ENCODE measurements at regions not wholly inside any gene's neighbourhood (a gene's known extent, or its start where the extent isn't known, plus 50 kb on each side); places are given as distances from the start of the nearest gene placed in this dataset.

DNA sequence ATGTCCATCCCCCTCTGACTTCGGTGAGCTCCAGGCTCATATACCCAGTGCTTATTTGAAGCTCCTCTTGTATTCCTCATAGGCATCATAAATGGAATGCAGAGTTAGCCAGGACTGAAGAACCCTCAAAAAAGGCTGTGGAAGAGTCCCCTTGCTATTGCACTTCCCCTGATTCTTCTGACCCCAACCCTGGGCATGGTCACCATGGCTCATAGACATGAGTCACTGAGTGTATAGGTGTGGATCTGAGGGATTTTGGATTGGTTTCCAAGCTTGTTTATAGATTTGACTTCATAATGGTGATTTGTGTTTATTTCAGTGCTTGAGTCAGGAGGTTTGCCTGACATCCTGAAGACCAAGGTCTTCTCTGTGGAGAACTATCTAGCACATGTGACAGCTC is 98.4 kb upstream of the SLC38A2 start:
- no peaks in the 10 kb centered on the region for H3K27me3 Mint-ChIP-seq (ENCODE audit: low read depth in 3 of 3)
- Histone ChIP-seq H3K27me3 (ENCODE audit: control insufficient read depth in 2 of 2, insufficient read depth in 2 of 2, low read length in 2 of 2) (no peaks in the 10 kb centered on the region), H3K4me2 (replicated peaks; ENCODE audit: extremely low read depth, low read length, poor library complexity, severe bottlenecking) (no peak overlapping the region), H3K79me2 (ENCODE audit: insufficient read depth, low read length) (peaks cover 32% of the 10 kb centered on the region), H3K4me1 (ENCODE audit: control insufficient read depth in 1 of 2, insufficient read depth in 2 of 2, low read length in 2 of 2) (peaks cover 28 to 30% of the 10 kb centered on the region in 2 donors), H3K9me3 (replicated peaks in 1 of 2; ENCODE audit: control insufficient read depth in 1 of 2, insufficient read depth in 1 of 2, low read length in 2 of 2) (no peaks in the 10 kb centered on the region), H3K36me3 (replicated peaks in 1 of 2; ENCODE audit: control insufficient read depth in 1 of 2, insufficient read depth in 2 of 2, low read length in 2 of 2) (no peaks in the 10 kb centered on the region), H2AFZ (ENCODE audit: insufficient read depth, low read depth, low read length, poor library complexity, severe bottlenecking) (no peak overlapping the region), H3K27ac (ENCODE audit: low read depth in 1 of 2, low read length in 2 of 2) (no peak overlapping the region), H3K4me3 (replicated peaks in 1 of 3; ENCODE audit: low read depth in 2 of 3, low read length in 3 of 3) (no peak overlapping the region), H4K20me1 (ENCODE audit: insufficient read depth, low read length) (no peaks in the 10 kb centered on the region), H3K9ac (ENCODE audit: insufficient read depth, low read length, poor library complexity, severe bottlenecking) (no peak overlapping the region)
- intact Hi-C loops (cut with micrococcal nuclease) = loop anchor here in 1 of 2 donors (5.0 kb wide), 1 partner anchor 99 kb away; the partner anchor contains the start of gene SLC38A2
- H3K27ac Mint-ChIP-seq = peak overlapping the region in 1 of 7 donors; percentile 9
- WGBS (ENCODE audit: insufficient coverage) = no CpG with 5 or more reads among the region's 1 CpG
- DNase-seq = peak in 1 of 3 donors; percentile 34
- no peaks in the 10 kb centered on the region for H3K36me3 Mint-ChIP-seq
- TF ChIP-seq, protein P1, sequence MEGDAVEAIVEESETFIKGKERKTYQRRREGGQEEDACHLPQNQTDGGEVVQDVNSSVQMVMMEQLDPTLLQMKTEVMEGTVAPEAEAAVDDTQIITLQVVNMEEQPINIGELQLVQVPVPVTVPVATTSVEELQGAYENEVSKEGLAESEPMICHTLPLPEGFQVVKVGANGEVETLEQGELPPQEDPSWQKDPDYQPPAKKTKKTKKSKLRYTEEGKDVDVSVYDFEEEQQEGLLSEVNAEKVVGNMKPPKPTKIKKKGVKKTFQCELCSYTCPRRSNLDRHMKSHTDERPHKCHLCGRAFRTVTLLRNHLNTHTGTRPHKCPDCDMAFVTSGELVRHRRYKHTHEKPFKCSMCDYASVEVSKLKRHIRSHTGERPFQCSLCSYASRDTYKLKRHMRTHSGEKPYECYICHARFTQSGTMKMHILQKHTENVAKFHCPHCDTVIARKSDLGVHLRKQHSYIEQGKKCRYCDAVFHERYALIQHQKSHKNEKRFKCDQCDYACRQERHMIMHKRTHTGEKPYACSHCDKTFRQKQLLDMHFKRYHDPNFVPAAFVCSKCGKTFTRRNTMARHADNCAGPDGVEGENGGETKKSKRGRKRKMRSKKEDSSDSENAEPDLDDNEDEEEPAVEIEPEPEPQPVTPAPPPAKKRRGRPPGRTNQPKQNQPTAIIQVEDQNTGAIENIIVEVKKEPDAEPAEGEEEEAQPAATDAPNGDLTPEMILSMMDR (IDR thresholded peaks at IDR 0.05) = no peak
- H3K9me3 Mint-ChIP-seq = no peaks in the 10 kb centered on the region
- no peak overlapping the region for H3K4me3 Mint-ChIP-seq
- H3K4me1 Mint-ChIP-seq = peaks cover 42% of the 10 kb centered on the region

- Histone ChIP-seq H3K27me3 (ENCODE audit: control insufficient read depth in 2 of 2, insufficient read depth in 2 of 2, low read length in 2 of 2) (no peaks in the 10 kb centered on the region), H4K20me1 (ENCODE audit: insufficient read depth, low read length) (no peaks in the 10 kb centered on the region), H3K9ac (ENCODE audit: insufficient read depth, low read length, poor library complexity, severe bottlenecking) (no peak overlapping the region), H3K4me1 (ENCODE audit: control insufficient read depth in 1 of 2, insufficient read depth in 2 of 2, low read length in 2 of 2) (peaks cover 28 to 30% of the 10 kb centered on the region in 2 donors), H3K4me3 (replicated peaks in 1 of 3; ENCODE audit: low read depth in 2 of 3, low read length in 3 of 3) (no peak overlapping the region), H3K9me3 (replicated peaks in 1 of 2; ENCODE audit: control insufficient read depth in 1 of 2, insufficient read depth in 1 of 2, low read length in 2 of 2) (no peaks in the 10 kb centered on the region), H3K27ac (ENCODE audit: low read depth in 1 of 2, low read length in 2 of 2) (peak overlapping the region in 1 of 2 donors; percentile 26), H3K79me2 (ENCODE audit: insufficient read depth, low read length) (peaks cover 24% of the 10 kb centered on the region), H3K4me2 (replicated peaks; ENCODE audit: extremely low read depth, low read length, poor library complexity, severe bottlenecking) (no peak overlapping the region), H2AFZ (ENCODE audit: insufficient read depth, low read depth, low read length, poor library complexity, severe bottlenecking) (peak overlapping the region; percentile 65), H3K36me3 (replicated peaks in 1 of 2; ENCODE audit: control insufficient read depth in 1 of 2, insufficient read depth in 2 of 2, low read length in 2 of 2) (no peaks in the 10 kb centered on the region)
- no peaks in the 10 kb centered on the region for H3K36me3 Mint-ChIP-seq
- H3K4me3 Mint-ChIP-seq = peak overlapping the region in 1 of 2 donors; percentile 30
- peak; percentile 19 to 43 (median 25) for DNase-seq
- TF ChIP-seq, protein P1 (IDR thresholded peaks at IDR 0.05) = no peak
- no peaks in the 10 kb centered on the region for H3K27me3 Mint-ChIP-seq (ENCODE audit: low read depth in 3 of 3)
- 100% methylated on average over 1 of the region's 6 CpGs for WGBS (ENCODE audit: insufficient coverage)
- no peaks in the 10 kb centered on the region for H3K9me3 Mint-ChIP-seq
- intact Hi-C loops (cut with micrococcal nuclease) = loop anchor here in 1 of 2 donors (5.0 kb wide), 1 partner anchor 98 kb away; the partner anchor contains the start of gene SLC38A2
- peak overlapping the region in 5 of 7 donors; percentile 40 to 80 (median 79) for H3K27ac Mint-ChIP-seq
- peaks cover 49% of the 10 kb centered on the region for H3K4me1 Mint-ChIP-seq
Measured at GRCh38 chr12:46470036-46470627, 97.6 kb upstream of the SLC38A2 start.

Measured in CD14-positive monocyte (primary cell).